22Rv1 (cell line): ENCODE measurements at regions not wholly inside any gene's neighbourhood (a gene's known extent, or its start where the extent isn't known, plus 50 kb on each side); places are given as distances from the start of the nearest gene placed in this dataset.

Experiments used
- ZFX ChIP-seq: fragments of 450-650 bp; IDR thresholded peaks from 2 replicates; pipeline ENCODE4 v1.6.1; 2017; ENCODE audit warnings: antibody characterized with exemption, borderline replicate concordance
- TF ChIP-seq, protein P1 (sequence below): fragments of 450-650 bp; IDR thresholded peaks from 2 replicates; pipeline ENCODE4 v1.5.1; 2017; ENCODE audit warnings: mild to moderate bottlenecking

DNA sequence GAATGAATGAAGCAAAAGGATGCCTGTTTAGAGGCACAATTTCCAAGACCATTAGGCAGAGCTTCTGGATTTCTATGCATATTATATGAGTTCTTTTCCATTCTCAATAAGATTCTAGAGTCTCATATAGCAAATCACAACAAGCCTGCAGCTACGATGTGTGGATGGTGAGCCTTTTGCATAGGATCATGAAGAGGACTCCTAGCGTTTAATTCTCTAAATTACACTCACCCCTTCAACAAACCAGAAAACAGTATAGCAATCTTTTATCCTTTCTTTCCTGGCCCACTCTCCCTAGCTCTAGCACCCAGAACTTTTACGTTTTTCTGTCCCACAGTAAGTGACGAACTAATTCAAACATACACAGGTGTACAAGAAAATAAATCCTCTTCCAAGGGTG, 293.1 kb upstream of the KLHL29 start:
- TF ChIP-seq, protein P1, sequence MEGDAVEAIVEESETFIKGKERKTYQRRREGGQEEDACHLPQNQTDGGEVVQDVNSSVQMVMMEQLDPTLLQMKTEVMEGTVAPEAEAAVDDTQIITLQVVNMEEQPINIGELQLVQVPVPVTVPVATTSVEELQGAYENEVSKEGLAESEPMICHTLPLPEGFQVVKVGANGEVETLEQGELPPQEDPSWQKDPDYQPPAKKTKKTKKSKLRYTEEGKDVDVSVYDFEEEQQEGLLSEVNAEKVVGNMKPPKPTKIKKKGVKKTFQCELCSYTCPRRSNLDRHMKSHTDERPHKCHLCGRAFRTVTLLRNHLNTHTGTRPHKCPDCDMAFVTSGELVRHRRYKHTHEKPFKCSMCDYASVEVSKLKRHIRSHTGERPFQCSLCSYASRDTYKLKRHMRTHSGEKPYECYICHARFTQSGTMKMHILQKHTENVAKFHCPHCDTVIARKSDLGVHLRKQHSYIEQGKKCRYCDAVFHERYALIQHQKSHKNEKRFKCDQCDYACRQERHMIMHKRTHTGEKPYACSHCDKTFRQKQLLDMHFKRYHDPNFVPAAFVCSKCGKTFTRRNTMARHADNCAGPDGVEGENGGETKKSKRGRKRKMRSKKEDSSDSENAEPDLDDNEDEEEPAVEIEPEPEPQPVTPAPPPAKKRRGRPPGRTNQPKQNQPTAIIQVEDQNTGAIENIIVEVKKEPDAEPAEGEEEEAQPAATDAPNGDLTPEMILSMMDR = no peak
- TF ChIP-seq ZFX = no peak
